ENCODE measurements at regions not wholly inside any gene's neighbourhood (a gene's known extent, or its start where the extent isn't known, plus 50 kb on each side); places are given as distances from the start of the nearest gene placed in this dataset.
"Not testable (repeated sequence)": the region's sequence is repeated elsewhere in the genome, so short reads cannot be mapped to it uniquely, and the experiment has no call there.

GRCh38 chr1:168466714-168467131, 77.1 kb downstream of the XCL2 start:
- peaks cover 12% of the 10 kb centered on the region for H3K4me1 ChIP-seq
- ATAC-seq (no peak), DNase-seq (no peak)
- TF ChIP-seq, protein P1, sequence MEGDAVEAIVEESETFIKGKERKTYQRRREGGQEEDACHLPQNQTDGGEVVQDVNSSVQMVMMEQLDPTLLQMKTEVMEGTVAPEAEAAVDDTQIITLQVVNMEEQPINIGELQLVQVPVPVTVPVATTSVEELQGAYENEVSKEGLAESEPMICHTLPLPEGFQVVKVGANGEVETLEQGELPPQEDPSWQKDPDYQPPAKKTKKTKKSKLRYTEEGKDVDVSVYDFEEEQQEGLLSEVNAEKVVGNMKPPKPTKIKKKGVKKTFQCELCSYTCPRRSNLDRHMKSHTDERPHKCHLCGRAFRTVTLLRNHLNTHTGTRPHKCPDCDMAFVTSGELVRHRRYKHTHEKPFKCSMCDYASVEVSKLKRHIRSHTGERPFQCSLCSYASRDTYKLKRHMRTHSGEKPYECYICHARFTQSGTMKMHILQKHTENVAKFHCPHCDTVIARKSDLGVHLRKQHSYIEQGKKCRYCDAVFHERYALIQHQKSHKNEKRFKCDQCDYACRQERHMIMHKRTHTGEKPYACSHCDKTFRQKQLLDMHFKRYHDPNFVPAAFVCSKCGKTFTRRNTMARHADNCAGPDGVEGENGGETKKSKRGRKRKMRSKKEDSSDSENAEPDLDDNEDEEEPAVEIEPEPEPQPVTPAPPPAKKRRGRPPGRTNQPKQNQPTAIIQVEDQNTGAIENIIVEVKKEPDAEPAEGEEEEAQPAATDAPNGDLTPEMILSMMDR (IDR thresholded peaks at IDR 0.05), result no peak
- no peak for TF ChIP-seq POLR2A (IDR thresholded peaks at IDR 0.05)
- no peaks in the 10 kb centered on the region for H3K36me3 ChIP-seq (replicated peaks in 1 of 2; ENCODE audit: insufficient read depth in 1 of 2, low read depth in 2 of 2)
- no peak overlapping the region for H3K27ac ChIP-seq
- WGBS, 2 donors, result 84 to 90% methylated on average over 1 of the region's 1 CpG
- no peaks in the 10 kb centered on the region for H3K27me3 ChIP-seq
- no peak overlapping the region for H3K4me3 ChIP-seq
- intact Hi-C loops (cut with DNase I), result no loop called here
- peaks cover 0 to under 1% (median 0%) of the 10 kb centered on the region in 3 donors for H3K9me3 ChIP-seq

DNA sequence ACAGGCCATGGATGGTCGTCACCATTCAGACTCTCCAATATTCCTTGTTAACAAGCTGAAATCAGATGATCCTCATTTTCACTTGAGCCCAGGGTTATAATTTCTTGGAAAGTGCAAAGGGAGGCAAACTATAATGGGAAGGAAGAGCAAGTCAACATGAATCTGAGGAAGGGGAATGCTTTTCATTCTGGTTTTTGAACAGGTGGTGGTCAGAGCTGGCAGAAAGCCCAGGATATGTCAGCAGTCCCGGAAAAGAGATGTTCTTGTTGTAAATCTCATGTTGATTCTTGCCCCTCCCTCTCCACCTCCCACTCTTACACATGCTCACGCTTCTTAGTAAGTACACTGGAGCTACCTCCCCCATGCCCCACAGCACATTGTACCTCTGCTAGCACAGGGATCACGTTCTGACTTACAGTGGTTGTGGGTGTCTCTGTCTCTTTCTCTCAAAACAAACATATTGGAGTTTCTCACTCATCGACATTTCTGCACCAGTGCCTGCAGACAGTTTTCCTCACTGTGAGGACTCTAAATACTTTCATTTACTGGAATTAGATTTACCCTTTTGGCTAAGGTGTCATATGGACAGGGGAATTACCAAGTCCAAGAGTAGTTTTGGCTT, 77.6 kb downstream of the XCL2 start:
- H3K27ac ChIP-seq, result no peak overlapping the region
- intact Hi-C loops (cut with DNase I), result no loop called here
- 35 to 58% methylated on average over 5 of the region's 5 CpGs for WGBS, 2 donors
- H3K27me3 ChIP-seq, result no peaks in the 10 kb centered on the region
- DNase-seq (peak in 3 of 4 donors; percentile 26 to 43 (median 31)), ATAC-seq (no peak)
- no peak overlapping the region for H3K4me3 ChIP-seq
- TF ChIP-seq, protein P1 (IDR thresholded peaks at IDR 0.05), result no peak
- TF ChIP-seq POLR2A (IDR thresholded peaks at IDR 0.05), result no peak
- H3K4me1 ChIP-seq, result peaks cover 12% of the 10 kb centered on the region
- H3K9me3 ChIP-seq, result peaks cover 0 to 5% (median 0%) of the 10 kb centered on the region in 3 donors
- H3K36me3 ChIP-seq (replicated peaks in 1 of 2; ENCODE audit: insufficient read depth in 1 of 2, low read depth in 2 of 2), result no peaks in the 10 kb centered on the region

GRCh38 chr1:168461108-168461507, 82.7 kb downstream of the XCL2 start:
- H3K36me3 ChIP-seq (replicated peaks in 1 of 2; ENCODE audit: insufficient read depth in 1 of 2, low read depth in 2 of 2); DNase-seq; intact Hi-C loops (cut with DNase I); H3K27me3 ChIP-seq; H3K4me1 ChIP-seq; ATAC-seq; H3K4me3 ChIP-seq; H3K27ac ChIP-seq: not testable (repeated sequence)
- 78 to 79% methylated on average over 3 of the region's 3 CpGs for WGBS, 2 donors
- peaks cover 0 to 11% (median 0%) of the 10 kb centered on the region in 3 donors for H3K9me3 ChIP-seq

DNA sequence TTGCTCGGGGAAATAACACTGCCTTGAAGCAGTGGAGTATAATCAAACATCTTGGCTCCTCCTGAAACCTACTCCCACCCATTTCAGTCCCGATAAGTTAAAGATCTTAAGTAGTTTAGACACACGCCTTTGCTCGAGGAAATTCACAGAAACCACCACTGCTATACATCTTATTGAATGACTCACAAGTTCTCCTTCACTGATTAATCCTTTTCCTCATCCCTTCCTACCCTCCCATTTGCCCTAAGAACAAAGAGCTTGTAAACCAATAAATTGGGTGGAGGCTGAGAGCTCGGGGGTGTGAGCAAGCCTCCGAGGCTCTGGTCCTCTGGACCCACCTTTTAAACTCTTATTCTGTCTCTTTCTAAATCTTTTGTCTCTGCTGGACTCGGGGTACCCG, 86.5 kb downstream of the XCL2 start:
- H3K27me3 ChIP-seq; DNase-seq; ATAC-seq; H3K36me3 ChIP-seq (replicated peaks in 1 of 2; ENCODE audit: insufficient read depth in 1 of 2, low read depth in 2 of 2); intact Hi-C loops (cut with DNase I); H3K4me1 ChIP-seq; H3K27ac ChIP-seq; H3K4me3 ChIP-seq: not testable (repeated sequence)
- peaks cover 0 to 18% (median 0%) of the 10 kb centered on the region in 3 donors for H3K9me3 ChIP-seq
- 81 to 88% methylated on average over 8 of the region's 8 CpGs for WGBS, 2 donors

DNA sequence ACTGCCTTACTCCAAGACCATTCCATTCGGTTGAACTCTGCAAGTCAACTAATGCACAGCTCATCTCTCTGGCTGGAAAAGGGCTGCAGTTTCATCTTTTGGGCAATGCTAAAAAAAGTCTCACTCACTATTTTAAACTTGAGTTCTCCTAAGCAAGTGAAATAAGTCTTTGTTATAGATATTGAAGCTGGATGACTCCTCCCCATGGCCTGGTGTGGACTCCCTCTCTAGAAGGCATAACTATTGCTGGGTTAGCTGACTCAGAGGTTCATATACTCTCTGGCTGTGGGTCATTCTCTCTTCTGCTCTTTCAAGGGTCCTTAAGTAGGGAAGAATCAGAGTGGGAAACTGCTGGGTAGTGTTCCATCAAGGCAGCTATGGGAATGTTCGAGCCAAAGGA, 88.0 kb downstream of the XCL2 start:
- H3K9me3 ChIP-seq, result peaks cover 0 to 12% (median 0%) of the 10 kb centered on the region in 3 donors
- ATAC-seq (no peak), DNase-seq (no peak)
- no peaks in the 10 kb centered on the region for H3K27me3 ChIP-seq
- no peaks in the 10 kb centered on the region for H3K36me3 ChIP-seq (replicated peaks in 1 of 2; ENCODE audit: insufficient read depth in 1 of 2, low read depth in 2 of 2)
- no peak overlapping the region for H3K4me3 ChIP-seq
- no peaks in the 10 kb centered on the region for H3K4me1 ChIP-seq
- TF ChIP-seq POLR2A (IDR thresholded peaks at IDR 0.05), result no peak
- TF ChIP-seq, protein P1 (IDR thresholded peaks at IDR 0.05), result no peak
- H3K27ac ChIP-seq, result no peak overlapping the region
- 88 to 93% methylated on average over 2 of the region's 2 CpGs for WGBS, 2 donors
- intact Hi-C loops (cut with DNase I), result no loop called here
